AG20443 (cell line): ENCODE measurements at regions not wholly inside any gene's neighbourhood (a gene's known extent, or its start where the extent isn't known, plus 50 kb on each side); places are given as distances from the start of the nearest gene placed in this dataset.
A peak's percentile ranks its signal among the peaks of the same experiment; 100 is the strongest.

ENCODE experiments used
- DNase-seq: peaks from one replicate; pipeline ENCODE4 v3.0.0; 2012; ENCODE audit warnings: low spot score, mixed read lengths

GRCh38 chr5:79871364-79872120 lies 119.5 kb downstream of the MTX3 start:
- DNase-seq = no peak

- DNase-seq = no peak
Measured at GRCh38 chr5:79868163-79868670, 122.8 kb downstream of the MTX3 start.

- no peak for DNase-seq
Measured at GRCh38 chr5:79865579-79865978, 125.5 kb downstream of the MTX3 start.

- no peak for DNase-seq
Measured at GRCh38 chr5:79864364-79864763, 126.7 kb downstream of the MTX3 start.

- no peak for DNase-seq
Measured at GRCh38 chr5:79859588-79859987, 131.5 kb downstream of the MTX3 start.

GRCh38 chr5:79858410-79858723 lies 132.7 kb downstream of the MTX3 start:
- no peak for DNase-seq

GRCh38 chr5:79857714-79858409 lies 133.2 kb downstream of the MTX3 start:
- peak; percentile 64 for DNase-seq

- no peak for DNase-seq
Measured at GRCh38 chr5:79856456-79857055, 134.5 kb downstream of the MTX3 start.

GRCh38 chr5:79853676-79854418 lies 137.2 kb downstream of the MTX3 start:
- DNase-seq = no peak

GRCh38 chr5:79853028-79853427 lies 138.0 kb downstream of the MTX3 start:
- DNase-seq = no peak

- no peak for DNase-seq
Measured at GRCh38 chr5:79851391-79851863, 139.6 kb downstream of the MTX3 start.

GRCh38 chr5:79850941-79851340 lies 140.1 kb downstream of the MTX3 start:
- DNase-seq = no peak

- peak; percentile 53 for DNase-seq
Measured at GRCh38 chr5:79850316-79850822, 140.7 kb downstream of the MTX3 start.

GRCh38 chr5:79849486-79850315 lies 141.4 kb downstream of the MTX3 start:
- no peak for DNase-seq
